ENCODE measurements at regions not wholly inside any gene's neighbourhood (a gene's known extent, or its start where the extent isn't known, plus 50 kb on each side); places are given as distances from the start of the nearest gene placed in this dataset.

DNA sequence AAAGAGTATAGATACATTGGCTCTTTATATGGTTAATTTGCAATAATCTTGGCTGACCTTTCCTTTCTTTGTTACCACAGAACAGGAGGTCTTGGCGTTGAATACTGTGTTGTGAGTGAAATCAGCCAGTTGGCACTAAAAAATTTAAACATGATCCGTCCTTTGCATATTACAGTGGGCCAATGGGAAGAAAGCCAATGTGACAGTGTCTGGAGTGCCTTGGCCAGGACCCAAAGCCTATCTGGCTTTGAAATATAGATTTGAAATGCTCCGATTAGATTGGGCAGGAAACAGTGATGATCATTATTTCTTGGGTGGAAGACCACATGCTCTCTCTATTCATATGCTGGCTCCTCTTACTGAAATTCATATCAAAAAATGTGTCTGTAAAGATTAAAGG lies 339.6 kb upstream of the ANO3 start:
- TF ChIP-seq EZH2 (IDR thresholded peaks at IDR 0.05; ENCODE audit: borderline replicate concordance, low read depth, low read length, poor library complexity, severe bottlenecking) = no peak
- TF ChIP-seq CTCF (conservative IDR thresholded peaks at IDR 0.05; ENCODE audit: low read depth, low read length) = no peak
